Fibroblast of the conjunctiva (primary cell): ENCODE measurements at regions not wholly inside any gene's neighbourhood (a gene's known extent, or its start where the extent isn't known, plus 50 kb on each side); places are given as distances from the start of the nearest gene placed in this dataset.

Experiments
- DNase-seq: peaks from one replicate; pipeline ENCODE4 v3.0.0-alpha.2; 2010; ENCODE audit warnings: low read depth

- no peak for DNase-seq
These were observed 275.4 kb downstream of the ETNK1 start for GRCh38 chr12:22900401-22900800.

- DNase-seq: no peak
These were observed 279.5 kb downstream of the ETNK1 start for GRCh38 chr12:22904485-22904884.

GRCh38 chr12:22916241-22916640 lies 291.3 kb downstream of the ETNK1 start:
- DNase-seq: no peak

GRCh38 chr12:22916815-22917214 lies 291.8 kb downstream of the ETNK1 start:
- no peak for DNase-seq

- DNase-seq: no peak
These were observed 294.9 kb downstream of the ETNK1 start for GRCh38 chr12:22919883-22920282.

GRCh38 chr12:22923768-22924167 lies 298.8 kb downstream of the ETNK1 start:
- DNase-seq: no peak

- DNase-seq: no peak
These were observed 299.4 kb downstream of the ETNK1 start for GRCh38 chr12:22924391-22924790.

GRCh38 chr12:22925623-22926022 lies 300.7 kb downstream of the ETNK1 start:
- DNase-seq: no peak

GRCh38 chr12:22932431-22932830 lies 307.5 kb downstream of the ETNK1 start:
- no peak for DNase-seq

- DNase-seq: no peak
These were observed 310.1 kb downstream of the ETNK1 start for GRCh38 chr12:22935090-22935489.

- no peak for DNase-seq
These were observed 310.5 kb downstream of the ETNK1 start for GRCh38 chr12:22935501-22935900.

- DNase-seq: no peak
These were observed 313.4 kb downstream of the ETNK1 start for GRCh38 chr12:22938323-22938722.

GRCh38 chr12:22951206-22951605 lies 326.2 kb downstream of the ETNK1 start:
- DNase-seq: no peak

GRCh38 chr12:22956690-22957089 lies 331.7 kb downstream of the ETNK1 start:
- no peak for DNase-seq

GRCh38 chr12:22967171-22967570 lies 342.2 kb downstream of the ETNK1 start:
- DNase-seq: no peak

GRCh38 chr12:22969521-22969920 lies 344.6 kb downstream of the ETNK1 start:
- DNase-seq: no peak

GRCh38 chr12:22971247-22971646 lies 346.3 kb downstream of the ETNK1 start:
- no peak for DNase-seq

- no peak for DNase-seq
These were observed 346.8 kb downstream of the ETNK1 start for GRCh38 chr12:22971701-22972191.

GRCh38 chr12:22974865-22975264 lies 349.9 kb downstream of the ETNK1 start:
- peak; percentile 78 for DNase-seq

GRCh38 chr12:22978962-22979361 lies 354.0 kb downstream of the ETNK1 start:
- peak; percentile 90 for DNase-seq

- DNase-seq: no peak
These were observed 355.0 kb downstream of the ETNK1 start for GRCh38 chr12:22979854-22980469.

- peak; percentile 23 for DNase-seq
These were observed 356.7 kb downstream of the ETNK1 start for GRCh38 chr12:22981711-22982110.

GRCh38 chr12:22982635-22983034 lies 357.7 kb downstream of the ETNK1 start:
- DNase-seq: no peak

GRCh38 chr12:22986997-22987396 lies 362.0 kb downstream of the ETNK1 start:
- no peak for DNase-seq
